ENCODE measurements at regions not wholly inside any gene's neighbourhood (a gene's known extent, or its start where the extent isn't known, plus 50 kb on each side); places are given as distances from the start of the nearest gene placed in this dataset.

DNA sequence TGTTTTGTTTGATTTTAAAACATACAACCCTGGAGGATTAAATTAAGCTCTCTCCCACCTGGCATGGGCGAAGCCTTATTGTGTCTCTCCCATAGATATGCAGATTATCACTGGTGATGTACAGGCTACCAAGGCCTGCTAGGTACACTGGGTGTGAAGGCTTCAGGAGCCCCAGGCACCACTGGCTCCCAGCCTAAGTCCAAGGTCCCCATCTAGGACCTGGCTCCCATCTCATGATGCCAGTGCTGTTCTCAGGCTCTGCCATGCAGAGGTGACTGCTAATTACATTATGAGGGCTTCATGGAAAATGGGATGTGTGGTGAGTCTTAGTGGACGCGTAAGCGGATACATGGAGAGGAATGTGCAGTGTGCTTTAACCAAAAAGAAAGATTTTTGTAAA is 201.2 kb upstream of the KLHL29 start:
- no peak for DNase-seq

DNA sequence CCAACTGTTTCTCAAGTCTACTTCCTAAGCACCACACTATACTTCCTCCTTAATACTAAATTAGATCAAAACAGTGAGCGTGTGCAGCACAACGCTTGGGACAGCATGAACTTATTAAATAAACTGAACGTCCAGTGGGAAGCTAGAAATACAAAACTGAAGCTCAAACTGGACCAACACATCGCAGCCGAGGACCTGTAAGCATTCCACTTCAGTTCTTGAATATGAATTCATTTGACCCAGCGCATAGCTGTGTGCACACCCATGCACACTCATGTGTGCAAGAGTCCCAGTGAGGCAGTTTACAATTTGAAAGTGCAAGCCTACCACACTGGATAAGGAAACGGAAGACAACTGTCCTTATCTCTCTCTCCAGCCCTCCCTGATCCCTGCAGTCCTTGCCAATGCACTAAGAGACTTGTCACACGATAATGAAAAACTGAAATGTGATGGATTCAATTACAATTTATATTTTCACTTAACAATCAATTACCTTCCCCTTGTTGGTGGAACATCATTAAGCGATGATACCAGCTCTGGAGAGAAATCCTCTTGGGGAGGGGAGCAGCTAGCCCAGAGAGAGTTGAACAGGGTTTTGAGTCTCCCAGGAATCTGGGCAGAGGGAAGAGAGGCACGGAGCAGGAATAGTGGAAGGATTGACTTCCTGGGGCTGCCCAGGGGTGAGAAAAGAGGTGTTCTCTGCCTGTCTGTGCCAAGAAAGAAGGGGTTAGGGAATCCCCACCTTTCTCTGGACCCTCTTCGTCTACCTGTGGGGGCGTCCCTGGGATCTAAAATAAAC is 186.5 kb upstream of the KLHL29 start:
- DNase-seq: no peak

GRCh38 chr2:23199115-23199918 is 185.7 kb upstream of the KLHL29 start:
- no peak for DNase-seq

DNA sequence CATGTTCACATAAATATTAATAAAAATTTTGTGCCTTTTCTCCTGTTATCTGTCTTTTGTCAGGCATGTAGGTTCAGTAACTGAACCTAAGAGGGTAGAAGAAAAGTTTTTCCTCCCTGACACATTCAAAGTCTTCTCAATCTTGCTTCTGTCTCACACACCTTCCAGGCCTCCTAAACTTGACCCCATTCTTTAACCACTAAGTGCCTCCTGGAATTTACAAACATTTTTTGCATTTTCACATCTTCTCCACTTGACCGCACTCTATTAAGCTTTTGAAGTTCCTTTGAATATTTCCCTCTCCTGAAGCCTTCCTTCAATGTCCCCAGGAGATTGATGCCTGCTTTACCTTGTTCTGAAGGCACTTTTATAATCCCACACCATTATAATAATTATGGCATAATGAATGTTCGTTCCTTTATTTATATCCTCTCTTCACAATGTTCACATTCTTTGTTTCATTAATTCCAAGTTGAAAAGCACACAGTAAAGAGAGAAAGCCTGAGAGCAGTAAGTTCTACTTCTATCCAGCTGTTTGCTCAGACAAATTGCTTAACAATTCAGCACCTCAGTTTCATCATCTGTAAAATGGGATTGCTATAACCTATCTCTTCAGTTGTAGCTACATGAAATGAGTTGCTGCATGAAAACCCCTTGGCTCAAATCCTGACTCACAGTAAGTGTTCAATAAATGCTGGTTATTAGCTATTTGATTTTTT is 184.8 kb upstream of the KLHL29 start:
- DNase-seq: no peak

- no peak for DNase-seq
These were observed 184.2 kb upstream of the KLHL29 start for GRCh38 chr2:23200787-23201114.

GRCh38 chr2:23203383-23203782 is 181.6 kb upstream of the KLHL29 start:
- DNase-seq: no peak

- no peak for DNase-seq
These were observed 180.2 kb upstream of the KLHL29 start for GRCh38 chr2:23204685-23205242.

DNA sequence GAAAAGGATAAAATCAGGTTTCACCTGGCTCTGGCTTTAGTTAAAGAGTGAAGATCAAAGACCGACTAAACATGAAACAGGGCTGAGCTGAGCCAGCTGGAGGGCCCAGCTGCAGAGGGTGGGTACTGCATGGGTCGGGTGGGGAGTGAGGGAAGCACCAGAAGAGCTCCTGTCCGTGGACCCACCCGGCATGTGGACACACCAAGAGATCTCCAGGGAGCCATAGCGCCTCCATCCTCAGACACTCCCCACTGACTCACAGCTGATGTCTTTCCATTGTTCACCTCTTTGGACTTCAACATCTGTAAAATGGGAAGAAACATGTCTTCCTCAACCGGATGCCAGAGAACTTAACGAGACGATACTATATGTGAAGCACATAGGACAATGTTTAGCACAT is 178.3 kb upstream of the KLHL29 start:
- DNase-seq: no peak

DNA sequence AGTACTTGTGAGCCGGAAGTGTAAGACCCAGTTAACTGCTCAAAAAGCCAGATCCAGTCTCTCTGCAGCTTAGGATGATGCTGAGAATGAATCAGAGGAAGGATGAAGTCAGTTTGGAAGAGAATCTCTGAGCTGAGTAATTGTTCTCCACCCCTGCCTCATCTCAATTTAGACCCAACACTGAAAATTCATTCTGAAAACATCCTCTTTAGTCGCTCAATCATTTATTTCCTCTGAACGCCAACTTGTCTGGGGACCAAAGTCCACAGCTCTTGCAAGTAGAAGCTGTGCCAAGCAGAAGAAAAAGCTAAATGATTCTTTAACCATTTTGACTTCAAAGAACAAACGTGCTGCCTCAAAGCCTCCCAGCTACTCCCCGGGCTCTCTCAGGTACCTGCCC is 177.1 kb upstream of the KLHL29 start:
- no peak for DNase-seq

GRCh38 chr2:23208339-23208738 is 176.6 kb upstream of the KLHL29 start:
- DNase-seq: no peak

- no peak for DNase-seq
These were observed 175.9 kb upstream of the KLHL29 start for GRCh38 chr2:23209059-23209458.

DNA sequence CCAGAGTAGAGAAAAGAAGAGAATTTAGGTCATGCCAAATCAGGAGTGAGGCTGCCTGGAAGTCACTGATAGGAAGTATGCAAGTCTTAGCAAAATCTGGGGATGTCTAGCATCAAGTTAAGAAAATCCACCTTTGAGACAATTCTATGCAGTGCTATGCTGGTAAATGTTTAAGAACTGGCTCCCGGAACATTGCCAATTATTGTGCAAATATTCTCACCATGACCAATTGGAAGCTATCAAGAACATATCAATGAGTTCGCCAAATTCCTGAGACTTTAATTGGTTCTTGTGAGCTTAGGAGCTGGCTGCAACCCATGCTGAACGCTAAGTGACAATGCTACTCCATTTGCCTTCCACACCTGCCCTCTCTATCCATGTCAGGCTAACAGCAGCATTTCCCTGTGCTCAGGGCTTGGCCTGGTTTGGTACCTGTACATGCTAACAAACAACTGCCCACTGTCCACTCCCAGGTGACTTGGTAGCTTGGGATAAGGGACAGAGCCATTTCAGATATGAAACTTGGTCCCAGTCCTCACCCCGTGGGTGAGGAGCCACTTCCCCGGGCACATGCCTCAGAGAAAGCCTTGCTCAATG is 172.9 kb upstream of the KLHL29 start:
- DNase-seq: no peak

GRCh38 chr2:23213196-23213595 is 171.8 kb upstream of the KLHL29 start:
- no peak for DNase-seq

DNA sequence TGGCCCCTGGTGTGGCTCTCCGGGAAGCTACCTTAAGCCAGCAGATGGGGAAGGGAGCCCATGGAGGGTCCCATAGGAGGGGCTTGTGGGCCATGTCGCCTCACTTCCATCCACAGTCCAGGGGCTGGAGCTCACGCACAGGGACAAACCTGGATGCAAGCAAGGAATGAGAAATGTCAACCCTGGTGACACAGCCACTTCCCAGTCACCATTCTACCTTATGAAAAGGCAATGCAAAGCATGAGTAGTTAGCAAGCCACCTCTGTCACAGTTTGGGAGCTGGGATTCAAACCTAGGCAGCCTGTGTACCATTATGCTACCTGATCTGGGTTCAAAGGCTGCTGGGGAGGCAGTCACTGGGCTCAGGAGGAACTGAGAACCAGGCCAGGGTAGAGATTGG is 170.0 kb upstream of the KLHL29 start:
- DNase-seq: no peak

- no peak for DNase-seq
These were observed 165.3 kb upstream of the KLHL29 start for GRCh38 chr2:23219666-23220065.

GRCh38 chr2:23220513-23221094 is 164.4 kb upstream of the KLHL29 start:
- no peak for DNase-seq

- no peak for DNase-seq
These were observed 163.7 kb upstream of the KLHL29 start for GRCh38 chr2:23221236-23221635.

DNA sequence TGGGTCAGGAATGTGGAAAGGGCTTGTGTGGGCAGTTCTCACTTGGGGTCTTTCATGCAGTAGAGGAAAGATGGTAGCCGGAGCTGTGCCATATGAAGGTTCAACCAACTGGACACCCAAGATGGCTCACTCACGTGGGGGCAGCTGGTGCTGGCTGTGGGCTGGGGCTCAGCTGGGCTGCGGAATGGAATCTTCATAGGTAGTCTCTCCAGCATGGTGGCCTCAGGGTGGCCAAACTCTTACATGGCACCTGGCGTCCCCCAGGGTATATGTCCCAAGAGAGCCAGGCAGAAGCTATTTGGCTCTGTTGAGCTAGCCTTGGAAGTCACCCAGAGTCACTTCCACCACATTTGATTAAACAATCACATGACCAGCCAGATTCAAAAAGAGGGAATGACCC is 163.1 kb upstream of the KLHL29 start:
- no peak for DNase-seq

DNA sequence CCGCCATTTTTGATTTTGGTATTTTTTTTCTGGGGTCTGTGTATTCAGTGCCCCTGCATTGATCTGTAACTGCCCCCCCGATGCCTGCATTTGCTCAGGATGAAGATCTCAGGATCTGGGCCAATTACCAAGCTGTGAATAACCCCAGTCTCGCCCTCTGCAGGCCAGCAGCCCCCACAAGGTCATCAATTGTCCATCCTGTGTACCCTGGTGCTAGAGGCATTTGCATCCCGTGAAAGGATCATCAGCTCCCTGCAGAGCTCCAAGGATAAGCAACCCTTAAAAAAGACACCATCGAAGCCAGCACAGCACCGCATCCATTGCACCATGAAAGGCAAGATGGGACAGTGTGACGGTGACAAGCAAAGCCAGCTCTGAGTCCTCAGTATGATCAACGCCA is 154.1 kb upstream of the KLHL29 start:
- DNase-seq: no peak

GRCh38 chr2:23231865-23232264 is 153.1 kb upstream of the KLHL29 start:
- no peak for DNase-seq

GRCh38 chr2:23235292-23235691 is 149.7 kb upstream of the KLHL29 start:
- no peak for DNase-seq

- no peak for DNase-seq
These were observed 149.2 kb upstream of the KLHL29 start for GRCh38 chr2:23235736-23236135.

DNA sequence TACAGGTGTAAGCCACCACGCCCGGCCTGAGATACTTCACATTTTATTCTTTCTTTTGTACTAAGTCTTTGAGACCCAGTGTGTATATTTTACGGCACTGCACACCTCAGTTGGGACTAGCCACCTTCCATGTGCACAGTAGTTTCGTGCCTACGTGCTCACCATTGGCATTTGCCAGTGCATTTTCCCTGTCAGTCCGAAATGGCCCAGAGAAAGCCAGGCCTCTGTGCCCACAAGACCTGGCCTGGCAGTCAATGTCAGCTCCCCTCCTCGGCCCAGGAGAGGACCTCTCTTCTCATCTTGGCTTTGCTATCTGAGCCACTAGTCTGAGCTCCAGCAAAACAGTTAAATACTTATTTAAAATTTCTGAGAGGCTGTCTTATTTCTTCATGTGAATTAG is 147.8 kb upstream of the KLHL29 start:
- no peak for DNase-seq

Measured in stimulated activated naive CD4-positive, alpha-beta T cell (primary cell).